AG09309 (cell line): ENCODE measurements at regions not wholly inside any gene's neighbourhood (a gene's known extent, or its start where the extent isn't known, plus 50 kb on each side); places are given as distances from the start of the nearest gene placed in this dataset.
A peak's percentile ranks its signal among the peaks of the same experiment; 100 is the strongest.

Experiments used
- DNase-seq: peaks from one replicate; pipeline ENCODE4 v3.0.0-alpha.2; 2010; ENCODE audit warnings: low read depth
- H3K4me3 ChIP-seq: 2 replicates; pipeline ENCODE4 v1.5.1; 2011; ENCODE audit warnings: mild to moderate bottlenecking, low read depth, low read length, moderate library complexity; ENCODE audit not compliant: control insufficient read depth
- CTCF ChIP-seq: IDR thresholded peaks from 2 replicates; pipeline ENCODE4 v1.5.1; 2011; ENCODE audit warnings: mild to moderate bottlenecking, low read depth, low read length, inconsistent platforms; ENCODE audit not compliant: insufficient read depth, control insufficient read depth; ENCODE audit errors: missing control alignments

GRCh38 chr13:94968757-94969086 is 256.4 kb upstream of the SOX21 start:
- no peak for TF ChIP-seq CTCF
- DNase-seq = no peak
- H3K4me3 ChIP-seq = peak overlapping the region; percentile 28

- peak overlapping the region; percentile 28 for H3K4me3 ChIP-seq
- no peak for DNase-seq
- TF ChIP-seq CTCF = peak; percentile 7
Measured at GRCh38 chr13:94968040-94968756, 255.9 kb upstream of the SOX21 start.

GRCh38 chr13:94967183-94968039 is 255.1 kb upstream of the SOX21 start:
- no peak for TF ChIP-seq CTCF
- no peak for DNase-seq
- H3K4me3 ChIP-seq = peak overlapping the region; percentile 28

- no peak for TF ChIP-seq CTCF
- H3K4me3 ChIP-seq = no peak overlapping the region
- DNase-seq = no peak
Measured at GRCh38 chr13:94966422-94966955, 254.1 kb upstream of the SOX21 start.

GRCh38 chr13:94959626-94960025 is 247.3 kb upstream of the SOX21 start:
- no peak for TF ChIP-seq CTCF
- no peak for DNase-seq
- no peak overlapping the region for H3K4me3 ChIP-seq

- no peak for TF ChIP-seq CTCF
- DNase-seq = no peak
- no peak overlapping the region for H3K4me3 ChIP-seq
Measured at GRCh38 chr13:94956417-94957110, 244.2 kb upstream of the SOX21 start.
